Dedifferentiated amniotic fluid mesenchymal stem cell (primary cell): ENCODE measurements at regions not wholly inside any gene's neighbourhood (a gene's known extent, or its start where the extent isn't known, plus 50 kb on each side); places are given as distances from the start of the nearest gene placed in this dataset.

ENCODE experiments used
- DNase-seq: peaks from one replicate; pipeline ENCODE4 v3.0.0-alpha.2; 2016; ENCODE audit errors: extremely low spot score

GRCh38 chr6:88349511-88349910 is 183.4 kb upstream of the CNR1 start:
- no peak for DNase-seq

- DNase-seq, result no peak
Measured at GRCh38 chr6:88342336-88342735, 176.2 kb upstream of the CNR1 start.

- no peak for DNase-seq
Measured at GRCh38 chr6:88339761-88340160, 173.6 kb upstream of the CNR1 start.

GRCh38 chr6:88321306-88321705 is 155.2 kb upstream of the CNR1 start:
- DNase-seq, result no peak

GRCh38 chr6:88311561-88311960 is 145.4 kb upstream of the CNR1 start:
- DNase-seq, result no peak

GRCh38 chr6:88304520-88304919 is 138.4 kb upstream of the CNR1 start:
- no peak for DNase-seq

- no peak for DNase-seq
Measured at GRCh38 chr6:88302769-88303225, 136.7 kb upstream of the CNR1 start.

GRCh38 chr6:88301888-88302768 is 136.0 kb upstream of the CNR1 start:
- no peak for DNase-seq

- no peak for DNase-seq
Measured at GRCh38 chr6:88301256-88301655, 135.1 kb upstream of the CNR1 start.

- no peak for DNase-seq
Measured at GRCh38 chr6:88298066-88298845, 132.1 kb upstream of the CNR1 start.

- DNase-seq, result no peak
Measured at GRCh38 chr6:88296694-88297093, 130.5 kb upstream of the CNR1 start.

GRCh38 chr6:88295663-88296062 is 129.5 kb upstream of the CNR1 start:
- no peak for DNase-seq

- DNase-seq, result no peak
Measured at GRCh38 chr6:88294702-88295101, 128.6 kb upstream of the CNR1 start.

GRCh38 chr6:88290411-88290810 is 124.3 kb upstream of the CNR1 start:
- no peak for DNase-seq

- no peak for DNase-seq
Measured at GRCh38 chr6:88287696-88288095, 121.5 kb upstream of the CNR1 start.

- DNase-seq, result no peak
Measured at GRCh38 chr6:88276331-88276730, 110.2 kb upstream of the CNR1 start.

- no peak for DNase-seq
Measured at GRCh38 chr6:88268508-88268907, 102.4 kb upstream of the CNR1 start.

- no peak for DNase-seq
Measured at GRCh38 chr6:88266126-88266525, 100.0 kb upstream of the CNR1 start.

GRCh38 chr6:88263591-88263990 is 97.4 kb upstream of the CNR1 start:
- DNase-seq, result no peak

GRCh38 chr6:88262332-88262731 is 96.2 kb upstream of the CNR1 start:
- DNase-seq, result no peak

GRCh38 chr6:88251301-88251700 is 85.2 kb upstream of the CNR1 start:
- no peak for DNase-seq

GRCh38 chr6:88248709-88249321 is 82.7 kb upstream of the CNR1 start:
- no peak for DNase-seq

GRCh38 chr6:88246654-88247053 is 80.5 kb upstream of the CNR1 start:
- no peak for DNase-seq
